ENCODE measurements at regions not wholly inside any gene's neighbourhood (a gene's known extent, or its start where the extent isn't known, plus 50 kb on each side); places are given as distances from the start of the nearest gene placed in this dataset.

GRCh38 chr16:50954469-50954868 is 196.6 kb downstream of the SALL1 start:
- no peak for DNase-seq

GRCh38 chr16:50953290-50953689 is 197.8 kb downstream of the SALL1 start:
- no peak for DNase-seq

DNA sequence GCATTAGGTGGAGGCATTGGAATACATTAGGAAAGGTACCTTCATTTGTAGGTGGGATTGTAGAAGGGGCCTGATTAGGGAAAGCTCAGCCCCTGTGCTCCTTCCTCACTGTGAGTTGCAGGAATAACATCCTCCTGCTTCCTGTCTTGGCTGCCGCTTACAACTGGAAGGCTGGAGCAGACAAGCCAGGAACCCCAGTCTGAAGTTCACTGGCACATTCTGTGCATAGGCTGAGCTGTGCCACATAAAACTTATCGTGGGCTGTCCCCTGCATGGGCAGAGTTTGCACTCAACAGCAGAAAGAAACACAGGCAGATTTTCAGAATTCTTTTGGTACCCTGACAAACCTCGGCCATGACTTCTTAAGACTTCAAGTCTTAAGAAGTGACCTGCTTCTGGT is 200.1 kb downstream of the SALL1 start:
- no peak for DNase-seq

DNA sequence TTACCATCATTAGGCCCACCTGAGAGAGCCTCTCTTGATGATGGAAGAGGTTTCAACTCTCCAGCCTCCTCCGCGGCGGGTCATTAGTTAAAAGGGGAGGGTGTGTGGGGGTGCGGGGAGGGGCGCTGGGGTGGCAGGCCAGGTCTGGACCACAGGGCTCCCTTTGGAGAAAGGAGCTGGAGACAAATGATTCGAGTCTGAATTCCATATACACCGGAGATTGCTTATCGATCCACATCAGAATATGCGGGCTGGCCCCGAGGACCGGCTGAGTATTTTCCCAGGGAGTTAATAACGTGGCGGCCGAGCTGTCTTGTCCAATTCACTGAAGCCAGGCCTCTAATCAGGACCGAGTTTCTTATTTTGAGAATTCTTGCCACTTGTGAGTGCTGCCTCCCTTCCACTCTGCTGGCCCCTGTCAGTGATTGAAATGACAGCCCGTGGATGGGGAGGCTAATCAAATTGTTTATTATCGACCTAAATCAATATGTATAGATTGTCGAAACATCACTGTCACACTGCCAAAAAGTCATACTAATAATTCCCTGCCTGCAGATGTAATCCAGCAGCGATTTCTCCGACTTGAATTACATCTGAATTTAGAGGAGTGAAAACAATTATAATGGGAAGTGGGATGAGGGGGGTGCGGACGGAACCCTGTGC is 202.7 kb downstream of the SALL1 start:
- DNase-seq: no peak

GRCh38 chr16:50947826-50948225 is 203.2 kb downstream of the SALL1 start:
- no peak for DNase-seq

GRCh38 chr16:50946606-50947005 is 204.5 kb downstream of the SALL1 start:
- DNase-seq: no peak

- no peak for DNase-seq
Observed at GRCh38 chr16:50946098-50946497, 204.2 kb downstream of the CYLD start.

DNA sequence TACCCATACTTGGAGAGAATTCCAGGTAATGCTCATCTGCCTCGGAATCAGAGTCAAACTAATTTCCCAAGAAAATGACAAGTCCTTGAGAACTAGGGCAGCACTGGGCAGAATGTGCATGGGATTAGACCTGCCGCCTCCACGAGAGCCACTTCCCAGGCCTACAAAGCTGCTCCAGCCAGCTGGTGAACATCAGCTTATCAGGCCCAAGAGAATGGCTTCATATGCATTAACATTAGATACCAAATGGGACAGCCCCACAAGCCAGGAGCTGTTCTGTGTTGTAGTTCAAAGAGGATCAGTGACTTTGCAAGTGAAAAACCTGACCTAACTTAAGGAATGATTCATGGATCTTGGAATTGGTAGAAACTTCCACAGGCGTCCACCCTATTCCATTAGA is 203.3 kb downstream of the CYLD start:
- no peak for DNase-seq

GRCh38 chr16:50944436-50944835 is 202.6 kb downstream of the CYLD start:
- no peak for DNase-seq

- DNase-seq: no peak
Observed at GRCh38 chr16:50944033-50944432, 202.1 kb downstream of the CYLD start.

- DNase-seq: no peak
Observed at GRCh38 chr16:50942143-50942542, 200.3 kb downstream of the CYLD start.

GRCh38 chr16:50941681-50942080 is 199.8 kb downstream of the CYLD start:
- no peak for DNase-seq

- no peak for DNase-seq
Observed at GRCh38 chr16:50940275-50940854, 198.5 kb downstream of the CYLD start.

DNA sequence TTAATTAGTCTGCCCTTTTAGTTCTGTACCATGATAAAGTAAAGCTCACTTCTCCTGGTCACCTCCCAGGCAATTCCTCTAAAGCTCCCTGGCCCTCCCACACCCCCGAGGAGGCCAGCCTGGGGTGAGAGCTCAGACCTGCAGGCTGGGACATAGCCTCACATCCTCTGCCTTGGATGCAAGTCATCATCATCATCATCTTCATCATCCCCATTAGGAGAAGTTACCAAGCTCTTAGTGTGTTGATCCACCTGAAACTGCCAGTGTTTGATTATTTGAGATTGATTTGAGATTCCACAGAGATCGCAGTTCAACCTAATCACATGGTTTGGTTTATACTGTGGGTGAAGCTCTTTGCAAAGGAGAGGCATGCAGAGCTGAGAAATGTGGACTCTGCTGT is 197.5 kb downstream of the CYLD start:
- no peak for DNase-seq

GRCh38 chr16:50938932-50939331 is 197.0 kb downstream of the CYLD start:
- no peak for DNase-seq

- no peak for DNase-seq
Observed at GRCh38 chr16:50933262-50933661, 191.4 kb downstream of the CYLD start.

- no peak for DNase-seq
Observed at GRCh38 chr16:50932348-50932935, 190.6 kb downstream of the CYLD start.

GRCh38 chr16:50928065-50928464 is 186.2 kb downstream of the CYLD start:
- no peak for DNase-seq

DNA sequence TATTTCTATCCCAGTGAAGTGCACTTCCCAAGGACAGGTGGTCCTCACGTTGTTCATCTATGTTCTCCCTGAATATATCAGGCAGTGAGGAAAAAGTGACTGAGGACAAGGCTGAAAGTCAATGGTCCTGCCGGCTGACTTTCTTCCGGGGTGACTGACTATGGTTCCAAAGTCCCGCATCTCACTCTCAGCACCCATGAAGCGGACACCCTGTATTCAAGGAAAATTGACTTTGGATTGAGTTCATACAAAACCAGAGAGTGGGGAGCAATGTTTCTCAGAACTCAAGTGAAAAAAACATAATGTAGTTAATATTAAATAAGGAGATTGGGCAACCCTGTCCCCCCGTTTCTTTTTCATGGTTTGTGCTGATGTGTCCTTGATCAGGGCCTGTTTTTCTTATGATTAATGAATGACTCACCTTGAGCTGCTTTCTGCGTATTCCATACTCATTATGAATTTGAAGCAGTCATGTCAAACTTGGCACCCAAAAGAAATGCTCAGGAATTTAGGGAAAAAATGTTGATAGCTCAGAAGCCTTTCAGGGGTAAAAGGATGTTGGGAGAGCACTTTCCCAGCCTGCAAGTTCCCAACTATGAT is 184.0 kb downstream of the CYLD start:
- DNase-seq: no peak

- DNase-seq: no peak
Observed at GRCh38 chr16:50924759-50925545, 183.1 kb downstream of the CYLD start.

- DNase-seq: no peak
Observed at GRCh38 chr16:50917950-50918703, 176.2 kb downstream of the CYLD start.

DNA sequence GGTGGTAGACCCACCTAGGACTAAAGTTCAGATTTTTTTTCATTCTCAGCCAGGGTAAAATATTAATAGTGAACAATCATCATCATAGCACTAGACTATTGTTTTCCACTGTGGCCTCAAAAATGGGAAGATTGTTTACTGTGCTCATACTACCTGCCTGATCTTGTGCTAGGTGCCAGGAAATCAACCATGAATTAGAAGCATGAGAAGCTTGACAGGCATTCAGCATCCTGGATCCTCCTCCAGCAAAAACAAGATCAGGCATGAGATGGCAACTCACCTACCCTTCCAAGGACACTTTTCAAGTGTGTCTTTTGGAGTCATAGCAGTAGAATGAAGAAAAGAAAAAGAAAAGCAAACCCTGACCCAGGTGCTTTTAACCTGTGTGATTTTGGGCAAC is 174.2 kb downstream of the CYLD start:
- DNase-seq: no peak

DNA sequence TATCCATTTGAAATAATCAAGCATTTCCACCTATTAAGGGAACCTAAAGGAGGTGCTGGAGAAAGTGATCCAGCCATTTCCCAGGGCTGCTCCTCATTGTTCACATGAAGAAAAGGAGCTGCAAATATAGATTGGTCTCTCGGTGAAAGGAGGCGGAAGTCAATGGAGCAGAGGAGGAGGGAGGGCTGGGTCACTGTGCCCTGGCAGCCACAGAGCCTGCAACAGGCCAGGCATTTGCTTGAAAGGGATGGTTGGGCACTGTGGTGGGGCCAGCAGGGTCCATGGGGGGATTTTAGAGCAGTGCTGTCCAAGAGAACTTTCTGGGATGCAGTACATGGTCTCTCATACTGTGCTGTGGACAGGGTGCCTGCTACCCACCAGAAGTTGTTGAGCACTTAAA is 173.2 kb downstream of the CYLD start:
- DNase-seq: no peak

Measured in T1000 (cell line).